ENCODE measurements at regions not wholly inside any gene's neighbourhood (a gene's known extent, or its start where the extent isn't known, plus 50 kb on each side); places are given as distances from the start of the nearest gene placed in this dataset.
"Not testable (repeated sequence)": the region's sequence is repeated elsewhere in the genome, so short reads cannot be mapped to it uniquely, and the experiment has no call there.

GRCh38 chrX:55813150-55813549, 95.6 kb downstream of the RRAGB start:
- DNase-seq, result no peak

- DNase-seq, result no peak
These were observed 98.0 kb downstream of the RRAGB start for GRCh38 chrX:55815546-55815945.

- no peak for DNase-seq
These were observed 98.5 kb downstream of the RRAGB start for GRCh38 chrX:55816023-55816422.

GRCh38 chrX:55818673-55819375, 101.3 kb downstream of the RRAGB start:
- DNase-seq, result no peak

GRCh38 chrX:55839485-55839884, 121.9 kb downstream of the RRAGB start:
- DNase-seq, result no peak

- DNase-seq, result no peak
These were observed 124.6 kb downstream of the RRAGB start for GRCh38 chrX:55841962-55842752.

GRCh38 chrX:55866779-55867178, 149.2 kb downstream of the RRAGB start:
- DNase-seq, result not testable (repeated sequence)

GRCh38 chrX:55867181-55867651, 149.7 kb downstream of the RRAGB start:
- no peak for DNase-seq

GRCh38 chrX:55867708-55868107, 150.2 kb downstream of the RRAGB start:
- no peak for DNase-seq

- no peak for DNase-seq
These were observed 157.3 kb downstream of the RRAGB start for GRCh38 chrX:55874807-55875206.

- not testable (repeated sequence) for DNase-seq
These were observed 166.0 kb downstream of the RRAGB start for GRCh38 chrX:55883541-55883940.

- no peak for DNase-seq
These were observed 190.5 kb downstream of the RRAGB start for GRCh38 chrX:55907968-55908607.

GRCh38 chrX:55908661-55909212, 191.2 kb downstream of the RRAGB start:
- peak; percentile 1 for DNase-seq

GRCh38 chrX:55919367-55920221, 202.0 kb downstream of the RRAGB start:
- DNase-seq, result peak; percentile 42

- DNase-seq, result no peak
These were observed 207.0 kb downstream of the RRAGB start for GRCh38 chrX:55924574-55924973.

- not testable (repeated sequence) for DNase-seq
These were observed 211.0 kb downstream of the RRAGB start for GRCh38 chrX:55928529-55928928.
